RWPE2 (cell line): ENCODE measurements at regions not wholly inside any gene's neighbourhood (a gene's known extent, or its start where the extent isn't known, plus 50 kb on each side); places are given as distances from the start of the nearest gene placed in this dataset.

Experiments
- ATAC-seq: fragments of 200-7000 bp; cut with Tn5 transposase; 3 replicates; pipeline ENCODE4 v1.9.1; 2021; ENCODE audit warnings: low read depth
- DNase-seq: peaks from one replicate; pipeline ENCODE4 v3.0.0-alpha.2; 2020; ENCODE audit warnings: low spot score
- H3K27ac ChIP-seq: fragments of 450-650 bp; 2 replicates; pipeline ENCODE4 v1.5.1; 2017; ENCODE audit warnings: mild to moderate bottlenecking; ENCODE audit not compliant: poor library complexity, severe bottlenecking
- H3K27me3 ChIP-seq: fragments of 250-450 bp; sonication (Bioruptor Pico); 2 replicates; pipeline ENCODE4 v1.5.1; 2021; ENCODE audit warnings: mild to moderate bottlenecking, moderate library complexity; ENCODE audit not compliant: insufficient read depth, poor library complexity, severe bottlenecking
- H3K36me3 ChIP-seq: fragments of 250-450 bp; sonication (Bioruptor Pico); 2 replicates; pipeline ENCODE4 v1.5.1; 2020; ENCODE audit warnings: low read depth, mild to moderate bottlenecking, moderate library complexity
- H3K4me1 ChIP-seq: fragments of 250-450 bp; sonication (Bioruptor Pico); 2 replicates; pipeline ENCODE4 v1.5.1; 2021; ENCODE audit warnings: mild to moderate bottlenecking, moderate library complexity; ENCODE audit not compliant: insufficient read depth, poor library complexity, severe bottlenecking
- H3K4me3 ChIP-seq: fragments of 250-450 bp; sonication (Bioruptor Pico); 2 replicates; pipeline ENCODE4 v1.5.1; 2021; ENCODE audit warnings: mild to moderate bottlenecking, moderate library complexity; ENCODE audit not compliant: severe bottlenecking
- H3K9me3 ChIP-seq: fragments of 250-450 bp; sonication (Bioruptor Pico); 2 replicates; pipeline ENCODE4 v1.5.1; 2021; ENCODE audit warnings: mild to moderate bottlenecking, moderate library complexity; ENCODE audit not compliant: severe bottlenecking
- TF ChIP-seq, protein P1 (sequence below): fragments of 450-650 bp; IDR thresholded peaks from one replicate; pipeline ENCODE4 v1.5.1; 2017; ENCODE audit warnings: mild to moderate bottlenecking, moderate library complexity; ENCODE audit not compliant: poor library complexity, severe bottlenecking

DNA sequence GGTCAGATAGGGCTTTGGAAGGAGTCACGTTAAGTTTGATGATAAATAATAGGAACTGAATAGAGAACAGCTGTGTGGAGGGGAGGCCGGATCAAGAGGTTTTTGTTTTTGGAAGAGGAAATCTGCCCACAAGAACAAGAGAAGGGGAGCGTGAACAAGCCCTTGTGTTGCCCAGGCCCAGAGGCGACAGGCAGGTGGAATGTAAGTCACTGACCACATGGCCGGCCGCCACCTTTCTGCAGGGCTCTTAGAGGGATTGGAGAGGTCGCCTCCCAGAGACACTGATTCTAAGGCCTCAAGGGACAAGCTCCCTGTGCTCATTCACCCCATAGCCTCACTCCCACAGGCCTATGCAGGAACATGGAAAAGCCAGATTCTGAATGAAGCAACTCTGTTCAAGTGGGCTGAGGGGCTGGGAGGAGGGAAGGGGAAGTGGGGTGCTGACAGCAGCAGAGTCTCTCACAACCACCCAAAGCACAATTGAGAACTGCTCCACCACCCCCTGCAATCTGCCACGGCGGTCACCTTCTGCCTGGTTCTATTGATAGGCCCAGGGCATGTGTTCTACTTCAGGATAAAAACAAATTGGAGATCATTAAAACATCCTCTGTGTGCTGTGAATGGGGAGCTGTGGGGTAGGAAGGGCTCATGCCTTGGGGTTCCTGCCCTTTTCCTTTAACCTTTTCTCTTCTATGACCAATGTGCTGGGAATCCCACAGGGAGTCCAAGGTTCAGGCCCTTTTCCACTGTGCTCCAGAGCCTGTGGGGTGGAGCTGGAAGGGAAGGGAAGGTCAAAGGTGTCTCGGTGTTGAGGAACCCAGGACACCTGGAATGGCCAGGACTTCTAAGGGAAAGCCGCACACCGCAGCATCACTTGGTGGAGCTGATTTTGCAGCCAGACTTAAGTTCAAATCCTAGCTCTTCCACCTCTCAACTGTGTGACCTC lies 63.3 kb upstream of the PARP1 start:
- no peaks in the 10 kb centered on the region for H3K9me3 ChIP-seq
- no peak for ATAC-seq

GRCh38 chr1:226473325-226473724 lies 65.4 kb upstream of the PARP1 start:
- H3K27ac ChIP-seq: no peak overlapping the region
- no peak for DNase-seq
- no peaks in the 10 kb centered on the region for H3K27me3 ChIP-seq

More for the DNA sequence above, 63.3 kb upstream of the PARP1 start:
- Histone ChIP-seq H3K4me3 (no peak overlapping the region), H3K4me1 (no peaks in the 10 kb centered on the region), H3K27ac (no peak overlapping the region), H3K36me3 (no peaks in the 10 kb centered on the region), H3K27me3 (no peaks in the 10 kb centered on the region)
- no peak for DNase-seq
- TF ChIP-seq, protein P1, sequence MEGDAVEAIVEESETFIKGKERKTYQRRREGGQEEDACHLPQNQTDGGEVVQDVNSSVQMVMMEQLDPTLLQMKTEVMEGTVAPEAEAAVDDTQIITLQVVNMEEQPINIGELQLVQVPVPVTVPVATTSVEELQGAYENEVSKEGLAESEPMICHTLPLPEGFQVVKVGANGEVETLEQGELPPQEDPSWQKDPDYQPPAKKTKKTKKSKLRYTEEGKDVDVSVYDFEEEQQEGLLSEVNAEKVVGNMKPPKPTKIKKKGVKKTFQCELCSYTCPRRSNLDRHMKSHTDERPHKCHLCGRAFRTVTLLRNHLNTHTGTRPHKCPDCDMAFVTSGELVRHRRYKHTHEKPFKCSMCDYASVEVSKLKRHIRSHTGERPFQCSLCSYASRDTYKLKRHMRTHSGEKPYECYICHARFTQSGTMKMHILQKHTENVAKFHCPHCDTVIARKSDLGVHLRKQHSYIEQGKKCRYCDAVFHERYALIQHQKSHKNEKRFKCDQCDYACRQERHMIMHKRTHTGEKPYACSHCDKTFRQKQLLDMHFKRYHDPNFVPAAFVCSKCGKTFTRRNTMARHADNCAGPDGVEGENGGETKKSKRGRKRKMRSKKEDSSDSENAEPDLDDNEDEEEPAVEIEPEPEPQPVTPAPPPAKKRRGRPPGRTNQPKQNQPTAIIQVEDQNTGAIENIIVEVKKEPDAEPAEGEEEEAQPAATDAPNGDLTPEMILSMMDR: no peak

GRCh38 chr1:226474041-226474440 lies 66.1 kb upstream of the PARP1 start:
- DNase-seq (no peak), ATAC-seq (no peak)
- Histone ChIP-seq H3K9me3 (no peaks in the 10 kb centered on the region), H3K36me3 (no peaks in the 10 kb centered on the region), H3K4me1 (no peaks in the 10 kb centered on the region), H3K4me3 (no peak overlapping the region), H3K27me3 (no peaks in the 10 kb centered on the region), H3K27ac (no peak overlapping the region)
- TF ChIP-seq, protein P1: no peak

More at GRCh38 chr1:226473325-226473724, 65.4 kb upstream of the PARP1 start:
- no peak overlapping the region for H3K4me3 ChIP-seq
- no peaks in the 10 kb centered on the region for H3K4me1 ChIP-seq
- no peaks in the 10 kb centered on the region for H3K9me3 ChIP-seq
- TF ChIP-seq, protein P1: no peak
- H3K36me3 ChIP-seq: no peaks in the 10 kb centered on the region
- no peak for ATAC-seq

DNA sequence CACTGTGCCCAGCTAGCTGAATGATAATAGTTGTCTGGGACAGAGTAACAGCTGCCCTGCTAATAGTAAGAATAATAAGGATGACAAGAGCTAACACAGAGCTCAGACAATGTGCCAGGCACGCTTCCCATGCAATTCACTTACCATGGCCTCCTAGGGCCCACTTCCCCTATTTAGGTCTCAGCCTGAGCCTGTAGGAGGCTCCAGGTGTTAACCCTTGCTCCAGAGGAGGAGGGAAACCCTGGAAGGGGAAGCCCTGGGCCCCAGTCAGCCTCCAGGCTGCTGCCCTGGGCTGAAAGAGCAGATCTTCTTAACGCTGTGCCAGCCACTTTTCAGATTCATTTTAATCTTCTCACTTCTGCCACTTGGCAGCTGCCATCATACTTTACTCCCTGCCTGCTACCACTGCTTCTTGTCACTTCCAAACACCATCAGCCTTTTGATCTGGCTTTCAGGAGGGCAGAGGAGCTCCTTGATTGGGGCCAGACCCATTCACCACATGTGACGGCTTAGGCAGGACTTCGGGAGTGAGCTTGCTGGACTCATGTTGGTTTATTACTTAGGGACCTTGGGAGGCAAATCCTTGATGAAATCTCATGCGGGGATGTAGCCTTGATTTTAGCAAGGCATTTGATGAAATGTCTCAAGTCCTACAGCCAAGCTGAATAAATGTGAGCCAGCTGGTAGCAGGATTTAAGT lies 66.7 kb upstream of the PARP1 start:
- H3K36me3 ChIP-seq: no peaks in the 10 kb centered on the region
- DNase-seq (no peak), ATAC-seq (no peak)
- H3K4me1 ChIP-seq: peaks cover 3% of the 10 kb centered on the region
- H3K4me3 ChIP-seq: no peak overlapping the region
- no peak overlapping the region for H3K27ac ChIP-seq
- TF ChIP-seq, protein P1: no peak
- no peaks in the 10 kb centered on the region for H3K9me3 ChIP-seq
- no peaks in the 10 kb centered on the region for H3K27me3 ChIP-seq
